NCI-H2171 (cell line): ENCODE measurements at regions not wholly inside any gene's neighbourhood (a gene's known extent, or its start where the extent isn't known, plus 50 kb on each side); places are given as distances from the start of the nearest gene placed in this dataset.
"Not testable (repeated sequence)": the region's sequence is repeated elsewhere in the genome, so short reads cannot be mapped to it uniquely, and the experiment has no call there.

Experiments
- DNase-seq: peaks from one replicate; lab custom pipeline; 2025; lab: John Stamatoyannopoulos, UW

- no peak for DNase-seq
Measured at GRCh38 chr3:8312685-8313084, 188.9 kb upstream of the LMCD1 start.

DNA sequence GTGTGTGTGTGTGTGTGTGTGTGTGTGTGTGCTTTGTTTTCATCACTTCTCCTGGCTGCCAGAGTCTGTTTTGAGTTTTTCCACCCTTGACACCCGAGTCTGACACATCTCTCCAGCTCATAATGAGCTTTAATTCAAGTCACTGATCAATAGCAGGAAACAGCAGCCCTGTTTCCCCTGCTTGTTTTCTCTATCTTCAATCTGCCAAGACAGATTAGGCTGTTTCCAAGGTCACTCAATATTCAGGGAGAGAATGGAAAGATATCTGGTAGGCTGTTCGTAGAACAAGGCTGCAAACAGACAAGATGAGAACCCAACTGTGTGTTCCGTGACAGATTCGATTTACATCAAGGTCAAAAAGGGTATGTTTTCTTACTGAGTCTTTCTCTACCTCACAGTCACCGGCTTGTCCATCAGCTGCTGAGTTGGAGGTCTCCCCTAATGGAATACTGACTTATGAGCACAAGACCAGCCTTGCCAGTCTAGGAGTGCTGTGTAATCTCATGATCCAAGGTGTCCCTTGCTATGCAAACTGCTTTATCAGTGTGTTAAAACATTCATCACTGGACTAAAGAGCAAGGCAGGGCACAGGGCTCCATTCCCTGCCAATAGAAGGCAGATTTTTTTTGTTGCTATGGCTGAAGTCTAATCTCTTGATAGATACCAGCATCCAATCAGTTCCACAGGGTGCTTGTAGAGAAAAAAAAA is 187.9 kb upstream of the LMCD1 start:
- no peak for DNase-seq

DNA sequence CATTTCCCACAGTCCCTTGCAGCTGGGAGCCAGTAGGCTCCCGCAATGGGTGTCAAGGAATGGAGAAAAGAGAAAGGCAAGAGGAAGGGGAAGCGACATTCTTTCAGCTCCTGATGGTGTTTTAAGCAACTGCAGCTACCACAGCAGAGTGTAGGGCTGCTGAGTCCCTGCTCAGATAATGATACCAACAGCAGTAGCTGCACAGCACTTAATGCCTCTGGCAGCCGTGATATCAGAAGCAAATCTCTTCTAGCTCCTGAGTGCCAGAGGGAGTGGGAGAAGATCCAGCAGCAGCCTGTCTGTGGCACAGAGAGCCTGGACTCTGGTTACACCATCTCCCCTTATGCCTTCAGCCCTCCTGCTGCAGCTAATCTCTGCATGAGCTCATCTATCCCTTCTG is 186.1 kb upstream of the LMCD1 start:
- DNase-seq: not testable (repeated sequence)

GRCh38 chr3:8317661-8318649 is 183.7 kb upstream of the LMCD1 start:
- DNase-seq: no peak

DNA sequence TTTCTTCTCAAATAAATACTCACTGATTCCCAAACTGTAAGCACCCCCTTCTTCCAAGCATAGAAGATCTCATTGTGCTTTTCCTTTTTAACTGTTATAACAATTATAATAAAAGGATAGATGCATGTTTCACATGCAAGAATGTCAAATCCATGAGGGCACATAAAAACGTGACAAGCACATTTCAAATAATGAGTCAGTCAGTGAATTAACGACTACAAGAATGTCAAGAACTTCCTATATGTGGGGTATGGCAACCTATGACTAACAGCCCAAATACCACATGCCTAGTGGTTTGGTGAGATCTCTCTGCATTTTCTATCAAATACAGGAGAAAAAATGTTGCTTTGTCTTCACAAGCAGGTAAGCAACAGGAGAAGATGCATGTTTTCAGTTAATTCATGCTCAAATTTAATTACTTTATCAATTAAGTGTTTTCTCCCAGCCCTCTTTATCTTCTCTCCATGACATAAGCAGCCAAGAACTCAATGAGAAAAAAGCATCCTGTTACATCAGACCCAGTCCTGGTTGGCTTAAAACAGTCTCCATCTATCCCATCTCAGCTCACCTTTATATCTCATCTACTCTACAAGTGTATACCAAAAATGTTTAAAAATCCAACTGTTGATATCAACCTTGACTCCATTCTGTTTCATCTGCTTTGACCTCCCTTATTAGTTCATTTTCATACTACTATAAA is 181.5 kb upstream of the LMCD1 start:
- no peak for DNase-seq

- no peak for DNase-seq
Measured at GRCh38 chr3:8320711-8321458, 180.7 kb upstream of the LMCD1 start.

- DNase-seq: no peak
Measured at GRCh38 chr3:8324747-8325146, 176.9 kb upstream of the LMCD1 start.

GRCh38 chr3:8325306-8325705 is 176.3 kb upstream of the LMCD1 start:
- DNase-seq: no peak

DNA sequence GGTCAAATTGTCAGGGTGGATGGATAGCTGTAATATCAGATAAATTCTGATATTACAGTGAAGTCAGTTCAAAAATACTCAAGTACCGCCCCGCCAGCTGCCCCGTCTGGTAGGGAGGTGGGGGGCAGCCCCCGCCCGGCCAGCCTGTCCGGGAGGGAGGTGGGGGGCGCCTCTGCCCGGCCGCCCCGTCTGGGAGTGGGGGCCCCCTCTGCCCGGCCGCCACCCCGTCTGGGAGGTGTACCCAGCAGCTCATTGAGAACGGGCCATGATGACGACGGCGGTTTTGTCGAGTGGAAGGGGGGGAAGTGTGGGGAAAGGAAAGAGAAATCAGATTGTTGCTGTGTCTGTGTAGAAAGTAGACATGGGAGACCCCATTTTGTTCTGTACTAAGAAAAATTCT is 175.8 kb upstream of the LMCD1 start:
- not testable (repeated sequence) for DNase-seq

DNA sequence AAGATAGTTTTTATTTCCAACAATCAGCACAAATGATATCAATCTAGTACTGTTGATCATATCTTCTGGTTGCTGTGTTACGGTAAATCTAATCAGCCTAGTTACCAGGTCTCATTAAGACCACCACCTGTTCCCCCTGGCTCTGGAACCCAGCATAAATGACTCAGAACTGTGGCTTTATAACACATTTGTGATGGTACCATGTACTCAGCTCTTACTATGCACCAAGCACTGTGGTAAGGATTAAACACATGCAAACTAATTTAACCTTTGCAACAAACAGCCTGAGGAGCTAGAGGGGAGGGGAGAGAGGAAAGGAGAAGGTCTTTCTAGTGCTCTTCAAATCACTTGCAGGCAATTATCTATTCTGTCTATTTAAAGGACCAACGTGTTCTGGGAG is 173.9 kb upstream of the LMCD1 start:
- no peak for DNase-seq

GRCh38 chr3:8328967-8329366 is 172.7 kb upstream of the LMCD1 start:
- no peak for DNase-seq

DNA sequence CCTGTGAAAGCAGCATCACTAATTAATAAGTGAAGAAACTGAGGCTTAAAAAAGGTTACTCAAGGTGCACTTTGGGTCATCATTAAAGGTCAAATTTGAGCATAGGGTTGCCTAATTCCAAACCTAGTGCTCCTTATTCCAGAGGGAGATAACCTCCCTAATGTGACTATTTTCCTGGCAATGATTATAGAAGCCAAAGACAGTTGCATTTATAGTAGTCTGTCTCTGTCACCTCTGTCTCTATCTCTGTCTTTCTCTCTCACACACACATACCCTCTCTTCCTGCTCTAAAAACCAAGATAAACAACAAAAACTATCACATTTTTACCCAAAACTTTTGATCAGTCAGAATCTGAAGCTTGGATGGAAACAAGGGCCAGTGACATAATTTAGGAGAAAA is 172.0 kb upstream of the LMCD1 start:
- no peak for DNase-seq

DNA sequence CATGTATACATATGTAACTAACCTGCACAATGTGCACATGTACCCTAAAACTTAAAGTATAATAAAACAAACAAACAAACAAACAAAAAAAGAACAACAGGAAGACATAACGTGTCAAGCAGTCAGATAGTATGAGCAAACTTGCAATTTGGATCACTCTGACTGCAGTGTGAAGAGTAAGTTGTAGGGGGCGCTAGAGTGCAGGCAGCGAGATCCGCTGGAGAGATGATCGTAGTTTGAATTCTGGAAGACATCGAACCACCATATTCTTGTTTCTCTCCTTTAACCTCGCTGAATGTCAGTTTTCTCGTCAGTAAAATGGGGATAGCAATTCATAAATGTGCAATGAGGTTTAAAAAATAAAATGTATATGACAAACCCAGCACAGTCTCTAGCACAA is 165.2 kb upstream of the LMCD1 start:
- no peak for DNase-seq

DNA sequence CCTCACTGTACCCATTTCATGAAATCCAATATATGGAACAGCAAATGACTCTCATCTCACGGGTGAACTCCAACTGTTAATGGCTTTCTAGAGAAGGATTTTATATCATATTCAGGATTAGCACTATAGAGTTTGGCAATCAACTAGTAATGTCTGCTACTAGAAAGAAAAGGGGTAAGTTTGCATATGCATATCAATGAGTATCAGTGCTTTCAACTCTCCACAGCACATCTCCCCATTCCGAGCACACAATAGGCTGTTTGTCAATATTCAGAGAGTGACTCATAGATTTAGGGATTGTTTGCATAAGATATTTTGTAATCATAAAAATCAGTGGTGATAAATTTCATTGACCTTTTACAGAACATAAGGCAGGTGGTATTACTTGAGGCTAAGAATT is 163.2 kb upstream of the LMCD1 start:
- DNase-seq: no peak

DNA sequence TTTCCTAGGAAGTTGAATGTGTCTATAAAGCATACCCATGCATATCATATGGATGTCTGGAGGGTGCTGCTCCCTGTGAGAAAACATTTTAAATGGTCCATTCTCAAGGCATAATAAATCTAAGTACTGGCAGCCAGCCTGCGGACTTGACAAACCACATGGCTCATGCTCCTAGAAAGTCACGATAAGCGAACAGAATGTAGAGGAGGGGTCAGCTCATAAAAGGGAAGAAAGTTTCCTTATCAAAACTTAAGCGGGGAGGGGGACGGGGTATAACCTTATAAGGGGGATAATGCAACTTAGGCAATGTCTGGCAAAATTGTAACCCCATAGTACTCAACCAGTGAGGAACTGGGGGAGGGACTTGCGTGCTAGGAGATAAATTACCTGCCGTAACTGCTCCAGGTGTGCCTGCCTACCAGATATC is 159.8 kb upstream of the LMCD1 start:
- DNase-seq: no peak

- DNase-seq: no peak
Measured at GRCh38 chr3:8343058-8343457, 158.6 kb upstream of the LMCD1 start.

GRCh38 chr3:8345398-8345797 is 156.2 kb upstream of the LMCD1 start:
- no peak for DNase-seq

GRCh38 chr3:8348076-8348475 is 153.5 kb upstream of the LMCD1 start:
- DNase-seq: no peak

DNA sequence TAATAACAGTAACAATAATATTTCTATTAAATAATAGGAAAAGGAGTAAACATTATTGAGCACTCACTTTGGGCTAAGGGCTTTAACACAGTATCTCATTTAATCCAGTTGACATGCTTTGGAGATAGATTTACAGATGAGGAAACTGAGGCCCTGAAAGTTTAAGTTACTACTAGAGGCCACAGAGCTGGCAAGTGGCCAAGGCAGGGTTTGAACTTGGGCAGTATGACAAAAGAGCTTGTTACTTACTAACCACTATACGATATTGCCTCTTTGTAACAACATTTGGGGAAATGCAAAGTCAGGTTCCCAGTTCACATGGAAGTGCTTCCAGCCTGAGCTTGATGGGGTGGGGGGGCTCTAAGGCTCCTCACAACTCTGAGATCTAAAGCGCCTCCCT is 149.1 kb upstream of the LMCD1 start:
- no peak for DNase-seq

- no peak for DNase-seq
Measured at GRCh38 chr3:8353364-8353763, 148.3 kb upstream of the LMCD1 start.

- no peak for DNase-seq
Measured at GRCh38 chr3:8355346-8355745, 146.3 kb upstream of the LMCD1 start.

GRCh38 chr3:8356066-8356465 is 145.6 kb upstream of the LMCD1 start:
- not testable (repeated sequence) for DNase-seq
